Endothelial cell of umbilical vein (primary cell): ENCODE measurements at regions not wholly inside any gene's neighbourhood (a gene's known extent, or its start where the extent isn't known, plus 50 kb on each side); places are given as distances from the start of the nearest gene placed in this dataset.

Experiments
- BruUV-seq: library from RNA; stranded (reverse); fragments of 400-500 nt; replicated peaks from 2 replicates; lab custom pipeline; 2021; lab: Mats Ljungman, UMichigan
- CTCF ChIA-PET: fragments of 300-600, 350-600 bp; sonication (Branson Sonifier 250); formaldehyde crosslinking; loops from one replicate; lab custom pipeline; 2021; ENCODE audit warnings: antibody characterized with exemption, inconsistent platforms; lab: Charles Lee
- POLR2A ChIA-PET: fragments of 300-600, 350-600 bp; sonication (Branson Sonifier 250); formaldehyde crosslinking; loops from one replicate; lab custom pipeline; 2021; ENCODE audit warnings: antibody characterized with exemption, inconsistent platforms; lab: Charles Lee
- DNase-seq: peaks from one replicate; pipeline ENCODE4 v3.0.0-alpha.2; 2011; ENCODE audit warnings: low read depth, low spot score
- FAIRE-seq: peaks from 2 replicates; lab custom pipeline; 2011; peaks lifted over from hg19 to GRCh38; lab: Jason Lieb, UNC
- H2AFZ ChIP-seq: 2 replicates; pipeline ENCODE4 v1.6.0; 2012; ENCODE audit warnings: low read depth, low read length, control low read depth, inconsistent platforms
- H3K27ac ChIP-seq: 2 replicates; pipeline ENCODE4 v1.5.1; 2011; ENCODE audit warnings: low read depth, mild to moderate bottlenecking, control low read depth, low read length, moderate library complexity; ENCODE audit not compliant: insufficient read depth
- H3K27me3 ChIP-seq, 2 experiments: 2 replicates each; pipeline versions ENCODE4 v1.6.0 to v1.6.1; 2011; ENCODE audit warnings: low read length in 2 of 2, mixed read lengths in 1 of 2; ENCODE audit not compliant: control insufficient read depth in 2 of 2, insufficient read depth in 2 of 2
- H3K36me3 ChIP-seq, 2 experiments: 2 replicates in 1 of 2; 3 replicates in 1 of 2; pipeline ENCODE4 v1.5.1; 2011; ENCODE audit warnings: low read length in 2 of 2, mild to moderate bottlenecking in 1 of 2, moderate library complexity in 1 of 2; ENCODE audit not compliant: control insufficient read depth in 2 of 2, insufficient read depth in 2 of 2; ENCODE audit errors: extremely low read depth in 1 of 2
- H3K4me1 ChIP-seq: 3 replicates; pipeline ENCODE4 v1.5.1; 2011; ENCODE audit warnings: mild to moderate bottlenecking, low read length; ENCODE audit not compliant: control insufficient read depth, insufficient read depth; ENCODE audit errors: extremely low read depth
- H3K4me2 ChIP-seq: 2 replicates; pipeline ENCODE4 v1.6.1; 2011; ENCODE audit warnings: low read length, control low read depth, mixed read lengths; ENCODE audit not compliant: insufficient read depth
- H3K4me3 ChIP-seq, 3 experiments: fragments of 200-600 bp in 1 of 3; sonication (generic), shearing (Covaris generic) in 1 of 3; replicated peaks in 1 of 3; 2 replicates each; pipeline ENCODE4 v1.5.1; 2011 to 2016; ENCODE audit warnings: control low read depth in 3 of 3, low read length in 3 of 3, mild to moderate bottlenecking in 2 of 3, inconsistent platforms in 1 of 3, low read depth in 1 of 3, moderate library complexity in 1 of 3; ENCODE audit not compliant: insufficient read depth in 1 of 3
- H3K79me2 ChIP-seq: 2 replicates; pipeline ENCODE4 v1.6.0; 2012; ENCODE audit warnings: low read length, inconsistent platforms; ENCODE audit not compliant: control insufficient read depth, insufficient read depth
- H3K9ac ChIP-seq: replicated peaks from 2 replicates; pipeline ENCODE3; 2011; ENCODE audit warnings: low read length, control low read depth; ENCODE audit not compliant: insufficient read depth; ENCODE audit errors: extremely low read depth
- H3K9me1 ChIP-seq: replicated peaks from 3 replicates; pipeline ENCODE4 v1.6.0; 2011; ENCODE audit warnings: mild to moderate bottlenecking, low read length; ENCODE audit not compliant: control insufficient read depth, insufficient read depth; ENCODE audit errors: extremely low read depth
- H3K9me3 ChIP-seq: replicated peaks from 2 replicates; pipeline ENCODE4 v1.5.1; 2012; ENCODE audit warnings: low read length, inconsistent platforms; ENCODE audit not compliant: control insufficient read depth, insufficient read depth
- H4K20me1 ChIP-seq: replicated peaks from 2 replicates; pipeline ENCODE3; 2011; ENCODE audit warnings: mild to moderate bottlenecking, low read length; ENCODE audit not compliant: control insufficient read depth, insufficient read depth; ENCODE audit errors: extremely low read depth
- CTCF ChIP-seq, 2 donors: IDR thresholded peaks; 1 replicate in 1 of 2; 2 replicates in 1 of 2; pipeline ENCODE4 v1.5.1; 2011; ENCODE audit warnings: low read length in 2 of 2, mild to moderate bottlenecking in 2 of 2, moderate library complexity in 2 of 2, control low read depth in 1 of 2, inconsistent platforms in 1 of 2, low read depth in 1 of 2; ENCODE audit not compliant: insufficient read depth in 1 of 2; ENCODE audit errors: extremely low read depth in 1 of 2
- EZH2 ChIP-seq: IDR thresholded peaks from 2 replicates; pipeline ENCODE4 v1.6.1; 2012; ENCODE audit warnings: borderline replicate concordance, low read depth, mild to moderate bottlenecking, moderate library complexity, low read length, inconsistent platforms; ENCODE audit not compliant: severe bottlenecking
- FOS ChIP-seq: IDR thresholded peaks from 2 replicates; pipeline ENCODE4 v1.6.1; 2011; ENCODE audit warnings: mild to moderate bottlenecking, low read length, moderate library complexity, borderline replicate concordance; ENCODE audit not compliant: insufficient read depth
- GATA2 ChIP-seq: IDR thresholded peaks from 2 replicates; pipeline ENCODE4 v1.7.0; 2011; ENCODE audit warnings: low read depth, mild to moderate bottlenecking, moderate library complexity, mixed read lengths, low read length; ENCODE audit not compliant: insufficient read length, insufficient read depth
- JUN ChIP-seq: IDR thresholded peaks from 2 replicates; pipeline ENCODE4 v1.6.1; 2011; ENCODE audit warnings: borderline replicate concordance, low read depth; ENCODE audit not compliant: insufficient read length, insufficient read depth
- MAX ChIP-seq: IDR thresholded peaks from 2 replicates; pipeline ENCODE4 v1.6.1; 2011; ENCODE audit not compliant: insufficient read depth, insufficient read length
- MYC ChIP-seq: IDR thresholded peaks from one replicate; pipeline ENCODE4 v1.6.1; 2011; ENCODE audit warnings: mild to moderate bottlenecking, low read depth, low read length
- POLR2A ChIP-seq: IDR thresholded peaks from 2 replicates; pipeline ENCODE4 v1.6.1; 2012; ENCODE audit warnings: low read depth, mild to moderate bottlenecking, control low read depth, low read length
- POLR2AphosphoS5 ChIP-seq: IDR thresholded peaks from 2 replicates; pipeline ENCODE4 v1.6.1; 2012; ENCODE audit warnings: low read depth, mild to moderate bottlenecking, control low read depth, low read length, moderate library complexity; ENCODE audit not compliant: insufficient read depth
- dilution Hi-C: fragments of 300-500 bp; cut with MboI; formaldehyde crosslinking; loops from one replicate; pipeline ENCODE4 v1.15.0; 2019; ENCODE audit warnings: low sequenced_read_pairs; ENCODE audit not compliant: extremely low pct_ligation_motif_present
- intact Hi-C: fragments of 100-400 bp; cut with micrococcal nuclease; formaldehyde crosslinking; loops from one replicate; pipeline ENCODE4 v1.10.0; 2022

- CTCF ChIA-PET = no interaction called here
Measured at GRCh38 chr6:50240986-50241385, 191.3 kb upstream of the DEFB112 start.

GRCh38 chr6:50249493-50249892 is 199.8 kb upstream of the DEFB112 start:
- CTCF ChIA-PET = no interaction called here
- Histone ChIP-seq H4K20me1 (no peaks in the 10 kb centered on the region), H3K36me3 (no peaks in the 10 kb centered on the region), H3K9me1 (no peaks in the 10 kb centered on the region), H3K27me3 (no peaks in the 10 kb centered on the region), H3K9ac (no peak overlapping the region), H3K9me3 (peaks cover 2% of the 10 kb centered on the region), H3K27ac (no peak overlapping the region), H3K4me3 (no peak overlapping the region), H3K4me1 (no peaks in the 10 kb centered on the region), H3K79me2 (no peaks in the 10 kb centered on the region), H3K4me2 (no peak overlapping the region), H2AFZ (no peak overlapping the region)
- intact Hi-C loops (no loop called here), dilution Hi-C loops (no loop called here)
- no peak for DNase-seq
- POLR2A ChIA-PET = no interaction called here
- no TSS peak for BruUV-seq
- TF ChIP-seq JUN = no peak
- TF ChIP-seq POLR2AphosphoS5 = no peak
- TF ChIP-seq FOS = no peak
- no peak for TF ChIP-seq MAX
- no peak for TF ChIP-seq GATA2
- TF ChIP-seq MYC = no peak
- TF ChIP-seq EZH2 = no peak
- no peak for TF ChIP-seq CTCF (IDR thresholded peaks at IDR 0.05; ENCODE audit: extremely low read depth in 1 of 2, insufficient read depth in 1 of 2, low read depth in 1 of 2, low read length in 2 of 2)
- TF ChIP-seq POLR2A = no peak
- no peak for FAIRE-seq

More at GRCh38 chr6:50240986-50241385, 191.3 kb upstream of the DEFB112 start:
- Histone ChIP-seq H3K27me3 (no peaks in the 10 kb centered on the region), H3K36me3 (no peaks in the 10 kb centered on the region), H3K79me2 (no peaks in the 10 kb centered on the region), H3K4me1 (no peaks in the 10 kb centered on the region), H4K20me1 (no peaks in the 10 kb centered on the region), H3K4me2 (no peak overlapping the region), H3K9me3 (peaks cover 7% of the 10 kb centered on the region), H3K27ac (no peak overlapping the region), H3K9me1 (no peaks in the 10 kb centered on the region), H2AFZ (no peak overlapping the region), H3K4me3 (no peak overlapping the region), H3K9ac (no peak overlapping the region)
- dilution Hi-C loops (no loop called here), intact Hi-C loops (no loop called here)
- TF ChIP-seq EZH2 = no peak
- no peak for TF ChIP-seq FOS
- FAIRE-seq (no peak), DNase-seq (no peak)
- BruUV-seq = no TSS peak
- POLR2A ChIA-PET = no interaction called here
